GM21367 (cell line): ENCODE measurements at regions not wholly inside any gene's neighbourhood (a gene's known extent, or its start where the extent isn't known, plus 50 kb on each side); places are given as distances from the start of the nearest gene placed in this dataset.

Experiments
- ATAC-seq: cut with Tn5 transposase; IDR thresholded peaks from one replicate; pipeline ENCODE4 v1.9.1; 2021; ENCODE audit not compliant: unreplicated experiment

GRCh38 chr5:74382987-74383593 lies 257.4 kb downstream of the ENC1 start:
- no peak for ATAC-seq

GRCh38 chr5:74382123-74382855 lies 258.2 kb downstream of the ENC1 start:
- no peak for ATAC-seq

DNA sequence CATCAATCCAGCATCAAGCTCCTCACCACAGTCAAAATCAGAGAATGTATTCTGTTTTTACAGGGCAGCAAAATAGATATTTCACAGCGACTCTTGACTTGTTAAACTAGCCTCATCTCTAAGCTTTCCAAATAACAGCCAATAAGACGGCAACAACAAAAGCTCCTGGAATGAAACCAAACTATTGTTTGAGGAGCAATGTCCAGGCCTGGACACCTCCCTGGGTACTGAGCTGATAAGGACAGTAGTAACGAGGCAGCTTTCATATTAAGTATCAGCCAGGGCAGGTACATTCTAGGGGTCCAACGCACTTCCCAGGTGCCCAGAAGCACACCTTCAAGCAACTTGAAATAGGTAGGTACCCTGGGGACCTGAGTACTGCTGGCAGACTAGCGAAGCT lies 260.3 kb downstream of the ENC1 start:
- no peak for ATAC-seq

DNA sequence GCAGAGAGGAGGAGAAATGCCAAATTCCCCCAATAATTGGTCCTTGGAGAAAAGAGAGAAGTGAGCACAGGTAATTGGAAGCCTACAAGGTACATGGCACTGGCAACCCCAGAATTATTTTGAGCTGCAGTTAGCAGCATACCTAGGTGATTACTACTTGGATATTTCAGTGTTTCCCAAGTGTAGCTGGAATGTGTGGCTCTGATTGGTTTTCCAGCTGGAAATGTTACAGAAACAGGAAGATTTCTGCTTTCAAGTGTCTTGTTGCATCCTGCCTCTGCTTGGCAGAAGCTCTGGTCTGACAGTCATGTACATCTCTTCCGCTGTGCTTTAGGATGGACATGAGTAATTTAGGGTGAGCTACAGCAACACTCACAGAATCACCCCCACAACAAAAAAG lies 262.1 kb downstream of the ENC1 start:
- no peak for ATAC-seq

DNA sequence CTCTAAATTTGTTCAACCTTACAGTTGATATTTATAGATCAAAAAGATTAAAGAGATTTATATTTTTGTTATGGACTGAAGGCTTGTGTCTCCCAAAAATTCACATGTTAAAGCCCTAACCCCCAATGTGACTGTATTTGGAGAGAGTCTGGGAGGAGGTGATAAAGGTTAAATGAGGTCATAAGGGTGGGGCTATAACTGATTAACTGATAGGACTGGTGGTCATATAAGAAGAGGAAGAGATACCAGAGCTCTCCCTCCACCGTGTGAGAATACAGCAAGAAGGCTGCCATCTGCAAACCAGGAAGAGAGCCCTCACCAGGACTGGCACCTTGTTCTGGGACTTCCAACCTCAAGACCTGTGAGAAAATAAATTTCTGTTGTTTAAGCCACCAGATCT lies 264.3 kb downstream of the ENC1 start:
- no peak for ATAC-seq

- no peak for ATAC-seq
These were observed 265.3 kb downstream of the ENC1 start for GRCh38 chr5:74375271-74375670.

DNA sequence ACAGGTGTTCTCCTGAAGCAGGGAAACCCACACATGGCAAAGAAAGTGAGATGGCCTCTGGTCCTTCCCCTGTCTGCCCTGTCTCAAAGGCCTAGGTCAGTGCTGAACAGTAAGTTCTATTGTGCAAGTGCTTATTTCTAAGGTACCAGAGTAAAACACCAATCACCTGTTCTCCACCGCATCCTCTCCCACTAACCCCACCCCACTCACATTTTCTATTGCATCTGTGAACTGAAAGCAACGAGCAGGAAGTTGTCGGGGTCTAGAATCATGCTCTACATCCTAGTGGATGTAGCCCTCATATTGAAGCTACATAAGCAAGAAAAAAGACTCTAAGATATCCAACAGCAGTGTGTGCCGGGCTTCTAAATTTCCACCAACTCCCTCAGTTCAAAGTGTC lies 265.9 kb downstream of the ENC1 start:
- ATAC-seq = no peak

- no peak for ATAC-seq
These were observed 267.5 kb downstream of the ENC1 start for GRCh38 chr5:74373076-74373475.

DNA sequence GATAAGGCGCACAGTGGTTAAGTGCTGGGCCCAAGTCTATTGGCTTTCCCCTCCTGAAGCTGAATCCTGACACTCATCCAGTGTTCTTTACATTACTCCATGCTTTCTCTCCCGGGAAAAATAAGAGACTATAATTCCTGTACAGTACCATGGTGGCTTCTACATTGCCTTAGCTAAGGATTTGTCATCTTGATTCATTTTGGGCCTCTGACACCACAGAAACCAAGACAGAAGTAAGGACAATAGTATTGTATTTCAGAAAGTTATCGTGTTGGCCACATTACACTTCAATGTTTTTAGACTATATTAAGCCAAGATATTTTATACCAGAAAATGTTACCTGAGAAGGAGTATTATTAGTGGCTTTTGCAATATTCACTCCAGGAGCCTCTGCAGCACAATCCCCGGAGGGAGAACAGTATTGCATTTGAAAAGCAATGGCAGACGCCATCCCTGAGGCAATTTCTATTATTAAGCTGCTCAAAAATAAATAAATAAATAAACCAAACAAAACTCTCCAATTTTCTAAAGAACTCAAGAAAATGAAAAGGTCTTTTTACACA lies 267.9 kb downstream of the ENC1 start:
- no peak for ATAC-seq

DNA sequence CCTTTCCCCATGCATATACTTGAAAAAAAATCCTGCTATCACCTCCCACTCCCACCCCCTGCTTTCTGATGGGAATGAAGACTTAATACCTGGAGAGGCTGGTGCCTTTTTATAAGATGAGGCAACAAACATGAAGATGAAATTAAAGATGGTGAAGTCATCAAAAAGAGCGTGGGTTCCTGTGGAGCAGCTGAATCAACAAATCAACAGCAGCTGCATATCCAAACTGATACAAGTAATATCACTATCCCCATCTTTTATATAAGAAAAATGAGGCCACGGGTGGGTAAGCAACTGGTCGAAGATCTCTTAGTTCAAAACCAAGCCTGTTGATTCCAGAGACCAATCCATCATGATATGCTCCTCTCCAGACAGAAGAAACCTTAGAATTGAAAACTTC lies 268.5 kb downstream of the ENC1 start:
- no peak for ATAC-seq

- no peak for ATAC-seq
These were observed 268.9 kb downstream of the ENC1 start for GRCh38 chr5:74371621-74372020.

DNA sequence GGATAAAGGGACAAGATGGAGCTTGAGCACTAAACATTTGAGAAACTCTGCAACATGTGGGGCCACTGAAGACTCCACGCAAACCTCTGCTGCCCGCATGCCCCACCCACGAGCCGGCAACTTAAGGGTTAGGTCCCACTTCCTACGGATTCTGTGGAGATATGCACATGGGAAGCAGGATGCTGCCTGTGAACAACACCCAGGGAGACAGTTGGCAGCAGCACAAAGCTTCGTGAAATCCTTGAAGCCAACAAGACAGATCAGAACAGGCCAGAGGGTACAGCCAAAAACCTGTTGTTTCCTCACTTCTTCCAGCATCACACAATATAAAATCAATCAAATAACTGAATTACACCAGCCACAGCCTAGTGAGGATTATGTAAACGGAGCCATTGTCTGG lies 270.4 kb downstream of the ENC1 start:
- ATAC-seq = no peak

DNA sequence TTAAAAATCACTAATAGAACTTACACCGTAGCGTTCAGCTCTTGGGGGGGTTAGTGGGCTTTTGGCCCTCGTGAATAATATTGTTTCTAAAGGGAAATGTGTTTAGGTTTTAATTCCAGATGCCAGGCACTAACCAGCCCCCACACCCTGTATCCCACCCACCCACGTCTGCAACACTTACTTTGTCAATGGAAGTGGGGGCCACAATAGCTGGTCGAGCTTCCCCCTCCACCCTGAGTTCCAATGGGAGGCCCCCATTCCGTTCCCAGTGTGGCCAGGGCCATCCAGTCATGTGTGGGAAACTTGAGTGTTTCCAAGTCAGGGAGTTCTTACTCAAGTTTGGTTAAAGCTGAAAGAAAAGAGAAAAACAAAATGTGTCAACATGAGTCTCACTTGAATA lies 271.4 kb downstream of the ENC1 start:
- no peak for ATAC-seq

- ATAC-seq = no peak
These were observed 272.6 kb downstream of the ENC1 start for GRCh38 chr5:74367934-74368333.

GRCh38 chr5:74367241-74367733 lies 273.2 kb downstream of the ENC1 start:
- no peak for ATAC-seq

DNA sequence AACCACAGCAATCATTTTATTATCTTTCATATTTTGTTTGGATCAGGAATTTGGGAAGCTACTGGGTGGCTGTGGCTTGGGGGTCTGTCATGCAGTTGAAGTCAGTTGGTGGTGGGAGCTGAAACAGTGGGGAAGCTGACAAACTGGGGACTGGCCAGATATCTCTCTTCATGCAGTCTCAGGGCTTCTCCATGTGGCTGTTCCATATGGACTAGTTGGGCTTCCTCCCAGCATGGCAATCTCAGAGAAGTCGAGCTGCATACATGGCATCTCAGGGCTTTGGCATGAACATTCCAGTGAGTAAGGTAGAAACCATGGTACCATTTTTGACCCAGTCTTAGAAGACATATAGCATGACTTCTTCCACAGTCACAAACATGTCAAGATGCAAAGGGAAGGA lies 274.8 kb downstream of the ENC1 start:
- ATAC-seq = no peak

GRCh38 chr5:74364507-74364906 lies 276.0 kb downstream of the ENC1 start:
- no peak for ATAC-seq

DNA sequence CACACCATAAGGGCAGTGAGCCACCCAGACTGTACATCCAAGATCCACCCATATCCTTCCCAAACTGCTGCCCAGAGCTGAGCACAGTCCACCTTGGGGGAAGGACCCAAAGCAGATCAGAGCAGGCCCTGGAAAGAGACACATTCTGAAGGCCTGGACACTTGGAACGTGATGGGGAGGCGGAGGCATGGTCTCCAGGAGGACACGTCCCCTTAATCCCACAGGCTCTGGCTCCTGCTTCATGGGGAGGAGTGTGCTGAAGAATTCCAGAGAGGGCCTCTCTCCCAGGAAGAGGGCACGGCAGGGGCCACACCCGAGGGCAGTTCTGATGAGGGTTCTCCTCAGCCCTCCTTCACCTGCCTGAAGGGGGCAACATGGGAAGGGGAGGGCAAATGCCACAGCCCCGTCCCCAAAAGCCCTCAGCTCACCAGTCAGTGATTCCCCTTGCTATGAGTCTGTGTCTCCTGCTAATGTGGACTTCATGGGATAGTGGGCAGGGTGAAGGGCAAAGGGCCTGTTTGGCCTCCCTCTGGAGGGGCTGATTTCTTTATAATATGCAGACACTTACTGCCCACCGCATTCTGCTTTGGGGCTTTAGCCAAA lies 276.8 kb downstream of the ENC1 start:
- no peak for ATAC-seq

GRCh38 chr5:74361406-74362358 lies 278.8 kb downstream of the ENC1 start:
- no peak for ATAC-seq

- no peak for ATAC-seq
These were observed 279.9 kb downstream of the ENC1 start for GRCh38 chr5:74360535-74361210.
